GM12865 (cell line): ENCODE measurements at regions not wholly inside any gene's neighbourhood (a gene's known extent, or its start where the extent isn't known, plus 50 kb on each side); places are given as distances from the start of the nearest gene placed in this dataset.

ENCODE experiments used
- DNase-seq: peaks from one replicate; pipeline ENCODE4 v3.0.0; 2010; ENCODE audit warnings: low read depth
- H3K4me3 ChIP-seq: 2 replicates; pipeline ENCODE4 v1.5.1; 2011; ENCODE audit warnings: mild to moderate bottlenecking, low read depth, low read length, control low read depth
- CTCF ChIP-seq: IDR thresholded peaks from 2 replicates; pipeline ENCODE4 v1.5.1; 2011; ENCODE audit warnings: low read length, control low read depth, low read depth, inconsistent platforms; ENCODE audit not compliant: insufficient read depth; ENCODE audit errors: missing control alignments

- no peak overlapping the region for H3K4me3 ChIP-seq
- peak; percentile 47 for DNase-seq
- no peak for TF ChIP-seq CTCF
Measured at GRCh38 chr6:15897063-15897876, 231.6 kb upstream of the MYLIP start.

- no peak overlapping the region for H3K4me3 ChIP-seq
- no peak for TF ChIP-seq CTCF
- DNase-seq, result no peak
Measured at GRCh38 chr6:15894973-15895725, 232.3 kb upstream of the DTNBP1 start.

GRCh38 chr6:15893556-15894253 is 230.9 kb upstream of the DTNBP1 start:
- TF ChIP-seq CTCF, result peak; percentile 50
- peak; percentile 86 for DNase-seq
- no peak overlapping the region for H3K4me3 ChIP-seq

- no peak overlapping the region for H3K4me3 ChIP-seq
- no peak for DNase-seq
- TF ChIP-seq CTCF, result no peak
Measured at GRCh38 chr6:15892369-15892768, 229.5 kb upstream of the DTNBP1 start.

GRCh38 chr6:15888798-15889772 is 226.3 kb upstream of the DTNBP1 start:
- H3K4me3 ChIP-seq, result no peak overlapping the region
- no peak for TF ChIP-seq CTCF
- no peak for DNase-seq
